GM23338 (cell line): ENCODE measurements at regions not wholly inside any gene's neighbourhood (a gene's known extent, or its start where the extent isn't known, plus 50 kb on each side); places are given as distances from the start of the nearest gene placed in this dataset.

Experiments used
- ATAC-seq: fragments of 200-7000 bp; cut with Tn5 transposase; 3 replicates; pipeline ENCODE4 v1.9.1; 2020
- DNase-seq: peaks from one replicate; pipeline ENCODE4 v3.0.0-alpha.2; 2015; ENCODE audit warnings: low spot score
- H2AFZ ChIP-seq: fragments of 200-600 bp; sonication (generic); 2 replicates; pipeline ENCODE4 v1.8.0; 2016; ENCODE audit warnings: antibody characterized with exemption, mild to moderate bottlenecking, moderate library complexity
- H3F3A ChIP-seq: fragments of 200-600 bp; sonication (generic); replicated peaks from 2 replicates; pipeline ENCODE4 v1.8.0; 2017; ENCODE audit warnings: antibody characterized with exemption, mixed run types, low read depth
- H3K27ac ChIP-seq: fragments of 200-600 bp; sonication (generic); 2 replicates; pipeline ENCODE4 v1.6.1; 2016; ENCODE audit warnings: low read depth
- H3K27me3 ChIP-seq: fragments of 200-600 bp; sonication (generic); 2 replicates; pipeline ENCODE4 v1.8.0; 2016; ENCODE audit warnings: mild to moderate bottlenecking, mixed run types, moderate library complexity; ENCODE audit not compliant: insufficient read depth
- H3K36me3 ChIP-seq: fragments of 200-600 bp; sonication (generic); 2 replicates; pipeline ENCODE4 v1.8.0; 2016; ENCODE audit warnings: mild to moderate bottlenecking; ENCODE audit not compliant: insufficient read depth
- H3K4me1 ChIP-seq: fragments of 200-600 bp; sonication (generic); 2 replicates; pipeline ENCODE4 v1.8.0; 2016; ENCODE audit warnings: mild to moderate bottlenecking, moderate library complexity; ENCODE audit not compliant: insufficient read depth
- H3K4me2 ChIP-seq: fragments of 200-600 bp; sonication (generic); 2 replicates; pipeline ENCODE4 v1.7.1; 2017; ENCODE audit warnings: mixed run types
- H3K4me3 ChIP-seq: fragments of 200-600 bp; sonication (generic); 2 replicates; pipeline ENCODE4 v1.6.1; 2016; ENCODE audit warnings: mixed run types
- H3K79me2 ChIP-seq: fragments of 200-600 bp; sonication (generic); replicated peaks from 2 replicates; pipeline ENCODE4 v1.8.0; 2017; ENCODE audit warnings: mild to moderate bottlenecking; ENCODE audit not compliant: insufficient read depth
- H3K9me2 ChIP-seq: fragments of 200-600 bp; sonication (generic); 2 replicates; pipeline ENCODE4 v1.8.0; 2017; ENCODE audit not compliant: insufficient read depth
- H4K20me1 ChIP-seq: fragments of 200-600 bp; sonication (generic); replicated peaks from 2 replicates; pipeline ENCODE4 v1.8.0; 2017; ENCODE audit warnings: mild to moderate bottlenecking; ENCODE audit not compliant: insufficient read depth
- H3K27ac Mint-ChIP-seq: 2 replicates; pipeline ENCODE4 v1.8.0; 2020; ENCODE audit warnings: inconsistent platforms, mild to moderate bottlenecking, moderate library complexity, mixed read lengths
- H3K27me3 Mint-ChIP-seq: 3 replicates; pipeline ENCODE4 v1.8.0; 2022; ENCODE audit warnings: low read depth, mild to moderate bottlenecking, moderate library complexity, mixed read lengths, inconsistent platforms; ENCODE audit not compliant: insufficient read depth, poor library complexity
- H3K36me3 Mint-ChIP-seq: 3 replicates; pipeline ENCODE4 v1.8.0; 2021; ENCODE audit warnings: low read depth, mild to moderate bottlenecking, inconsistent platforms, moderate library complexity, mixed read lengths
- H3K4me1 Mint-ChIP-seq: 3 replicates; pipeline ENCODE4 v1.8.0; 2020; ENCODE audit warnings: mild to moderate bottlenecking, inconsistent platforms, mixed read lengths
- H3K4me3 Mint-ChIP-seq: 3 replicates; pipeline ENCODE4 v1.8.0; 2021; ENCODE audit warnings: moderate library complexity, mild to moderate bottlenecking, inconsistent platforms, mixed read lengths
- H3K9me3 Mint-ChIP-seq: 3 replicates; pipeline ENCODE4 v1.8.0; 2020; ENCODE audit warnings: moderate library complexity, mild to moderate bottlenecking, inconsistent platforms, mixed read lengths
- CREB1 ChIP-seq: fragments of 250-450 bp; sonication (Bioruptor Pico); IDR thresholded peaks from 2 replicates; pipeline ENCODE4 v1.5.0; 2020; ENCODE audit warnings: low read depth, mild to moderate bottlenecking, moderate library complexity
- ETS1 ChIP-seq: IDR thresholded peaks from 2 replicates; pipeline ENCODE4 v1.6.1; 2016; ENCODE audit warnings: antibody characterized with exemption
- EZH2 ChIP-seq: fragments of 200-600 bp; sonication (generic); IDR thresholded peaks from one replicate; pipeline ENCODE4 v1.8.0; 2017; ENCODE audit warnings: antibody characterized with exemption, mild to moderate bottlenecking, low read depth; ENCODE audit not compliant: unreplicated experiment
- EZH2phosphoT487 ChIP-seq: fragments of 200-600 bp; sonication (generic); IDR thresholded peaks from one replicate; pipeline ENCODE4 v1.8.1; 2018; ENCODE audit warnings: antibody characterized with exemption; ENCODE audit not compliant: unreplicated experiment
- JUNB ChIP-seq: IDR thresholded peaks from one replicate; pipeline ENCODE4 v1.6.1; 2016; ENCODE audit warnings: antibody characterized with exemption; ENCODE audit not compliant: unreplicated experiment
- NANOG ChIP-seq: IDR thresholded peaks from 2 replicates; pipeline ENCODE4 v1.6.1; 2016; ENCODE audit warnings: antibody characterized with exemption, borderline replicate concordance
- POLR2AphosphoS5 ChIP-seq: IDR thresholded peaks from 2 replicates; pipeline ENCODE4 v1.6.1; 2016; ENCODE audit warnings: antibody characterized with exemption, low read depth
- REST ChIP-seq: IDR thresholded peaks from one replicate; pipeline ENCODE4 v1.6.1; 2018; ENCODE audit warnings: antibody characterized with exemption; ENCODE audit not compliant: unreplicated experiment
- STAT1 ChIP-seq: IDR thresholded peaks from one replicate; pipeline ENCODE4 v1.6.1; 2016; ENCODE audit warnings: antibody characterized with exemption; ENCODE audit not compliant: unreplicated experiment
- ZNF114 ChIP-seq: fragments of 250-450 bp; sonication (Bioruptor Pico); IDR thresholded peaks from 2 replicates; pipeline ENCODE4 v1.5.0; 2020; ENCODE audit warnings: mild to moderate bottlenecking, moderate library complexity
- ZNF331 ChIP-seq: fragments of 250-450 bp; sonication (Bioruptor Pico); IDR thresholded peaks from 2 replicates; pipeline ENCODE4 v1.5.0; 2020; ENCODE audit warnings: low read depth, mild to moderate bottlenecking, moderate library complexity
- ZNF462 ChIP-seq: fragments of 250-450 bp; sonication (Bioruptor Pico); IDR thresholded peaks from 2 replicates; pipeline ENCODE4 v1.5.0; 2020; ENCODE audit warnings: mild to moderate bottlenecking, moderate library complexity

GRCh38 chr1:94723463-94723862, 96.7 kb upstream of the SLC44A3 start (continued):
- TF ChIP-seq REST: no peak
- TF ChIP-seq ZNF331 (CRISPR knock-in tag): no peak
- no peak for TF ChIP-seq ZNF114 (CRISPR knock-in tag)

- Histone ChIP-seq H3F3A (no peaks in the 10 kb centered on the region), H3K36me3 (no peaks in the 10 kb centered on the region), H3K4me1 (no peaks in the 10 kb centered on the region), H4K20me1 (no peaks in the 10 kb centered on the region), H3K4me2 (no peak overlapping the region), H3K27ac (no peak overlapping the region), H3K9me2 (no peaks in the 10 kb centered on the region), H3K79me2 (no peaks in the 10 kb centered on the region), H2AFZ (no peak overlapping the region), H3K4me3 (no peak overlapping the region), H3K27me3 (no peaks in the 10 kb centered on the region)
- H3K27ac Mint-ChIP-seq: no peak overlapping the region
- H3K4me3 Mint-ChIP-seq: no peak overlapping the region
- DNase-seq (no peak), ATAC-seq (no peak)
- H3K36me3 Mint-ChIP-seq: no peaks in the 10 kb centered on the region
- H3K9me3 Mint-ChIP-seq: no peaks in the 10 kb centered on the region
- H3K27me3 Mint-ChIP-seq: no peaks in the 10 kb centered on the region
- peaks cover 4% of the 10 kb centered on the region; the same call in 1 of the 3 replicates for H3K4me1 Mint-ChIP-seq
- TF ChIP-seq NANOG (no peak), STAT1 (no peak), ZNF462 (CRISPR knock-in tag) (no peak), CREB1 (no peak), REST (no peak), EZH2phosphoT487 (no peak), POLR2AphosphoS5 (no peak), ETS1 (no peak), EZH2 (no peak), JUNB (no peak)
Observed at GRCh38 chr1:94722181-94722580, 98.0 kb upstream of the SLC44A3 start.
